CD4-positive, alpha-beta memory T cell (primary cell): ENCODE measurements at regions not wholly inside any gene's neighbourhood (a gene's known extent, or its start where the extent isn't known, plus 50 kb on each side); places are given as distances from the start of the nearest gene placed in this dataset.

Experiments used
- CTCF ChIA-PET: fragments of 350-600 bp; sonication (Branson Sonifier 250); formaldehyde crosslinking; loops from one replicate; lab custom pipeline; 2021; ENCODE audit warnings: inconsistent platforms; ENCODE audit not compliant: partially characterized antibody; lab: Charles Lee
- POLR2A ChIA-PET: fragments of 350-600 bp; sonication (Branson Sonifier 250); formaldehyde crosslinking; loops from one replicate; lab custom pipeline; 2021; ENCODE audit not compliant: partially characterized antibody; lab: Charles Lee
- DNase-seq, 5 donors: peaks; one replicate each; pipeline versions ENCODE4 v3.0.0 to v3.0.0-alpha.2; 2020 to 2022; ENCODE audit warnings: mixed read lengths in 1 of 5
- H3K27ac ChIP-seq: one replicate; pipeline ENCODE4 v1.7.0; 2013; ENCODE audit warnings: low read depth, low read length
- H3K27me3 ChIP-seq: 2 replicates; pipeline ENCODE4 v1.7.0; 2013; ENCODE audit warnings: mild to moderate bottlenecking, low read length, moderate library complexity; ENCODE audit not compliant: insufficient read depth
- H3K36me3 ChIP-seq: 2 replicates; pipeline ENCODE4 v1.7.0; 2013; ENCODE audit warnings: mild to moderate bottlenecking, low read length, moderate library complexity; ENCODE audit not compliant: insufficient read depth
- H3K4me1 ChIP-seq: 2 replicates; pipeline ENCODE4 v1.7.0; 2013; ENCODE audit warnings: mild to moderate bottlenecking, low read length, moderate library complexity; ENCODE audit not compliant: insufficient read depth
- H3K4me3 ChIP-seq, 2 donors: one replicate each; pipeline ENCODE4 v1.7.0; 2013; ENCODE audit warnings: low read length in 2 of 2, mild to moderate bottlenecking in 1 of 2
- H3K9me3 ChIP-seq, 2 donors: one replicate each; pipeline ENCODE4 v1.7.0; 2013; ENCODE audit warnings: low read length in 2 of 2, control low read depth in 1 of 2; ENCODE audit not compliant: control insufficient read depth in 1 of 2
- H3K27ac Mint-ChIP-seq, 7 donors: one replicate each; pipeline ENCODE4 v1.8.0; 2020 to 2021; ENCODE audit warnings: mixed read lengths in 7 of 7, mild to moderate bottlenecking in 6 of 7, inconsistent platforms in 3 of 7, moderate library complexity in 3 of 7
- H3K27me3 Mint-ChIP-seq, 2 donors: one replicate each; pipeline ENCODE4 v1.8.0; 2020 to 2021; ENCODE audit warnings: mixed read lengths in 2 of 2
- H3K36me3 Mint-ChIP-seq, 2 donors: one replicate each; pipeline ENCODE4 v1.8.0; 2020 to 2021; ENCODE audit warnings: mixed read lengths in 2 of 2, inconsistent platforms in 1 of 2, mild to moderate bottlenecking in 1 of 2
- H3K4me1 Mint-ChIP-seq, 4 donors: one replicate each; pipeline ENCODE4 v1.8.0; 2020 to 2021; ENCODE audit warnings: mixed read lengths in 4 of 4, mild to moderate bottlenecking in 1 of 4
- H3K4me3 Mint-ChIP-seq, 8 donors: one replicate each; pipeline ENCODE4 v1.8.0; 2020 to 2021; ENCODE audit warnings: mixed read lengths in 8 of 8, mild to moderate bottlenecking in 7 of 8, moderate library complexity in 6 of 8, inconsistent platforms in 3 of 8
- H3K9me3 Mint-ChIP-seq, 8 donors: one replicate each; pipeline ENCODE4 v1.8.0; 2020 to 2021; ENCODE audit warnings: mixed read lengths in 8 of 8, mild to moderate bottlenecking in 5 of 8, inconsistent platforms in 3 of 8, moderate library complexity in 1 of 8
- intact Hi-C: fragments of 100-400 bp; cut with micrococcal nuclease; formaldehyde crosslinking; loops from one replicate; pipeline ENCODE4 v1.15.1; 2023

GRCh38 chr20:20896606-20897005, 184.2 kb upstream of the RALGAPA2 start:
- Mint-ChIP-seq H3K9me3 (peaks cover 0 to 2% (median 0%) of the 10 kb centered on the region in 8 donors), H3K4me3 (no peak overlapping the region), H3K27ac (no peak overlapping the region), H3K36me3 (no peaks in the 10 kb centered on the region), H3K27me3 (peaks cover 8 to 10% of the 10 kb centered on the region in 2 donors), H3K4me1 (no peaks in the 10 kb centered on the region)
- DNase-seq: no peak
- no peaks in the 10 kb centered on the region for H3K4me1 ChIP-seq
- H3K27me3 ChIP-seq: no peaks in the 10 kb centered on the region
- CTCF ChIA-PET: no interaction called here
- no peak overlapping the region for H3K27ac ChIP-seq
- H3K4me3 ChIP-seq: no peak overlapping the region
- intact Hi-C loops: no loop called here
- H3K36me3 ChIP-seq: no peaks in the 10 kb centered on the region
- no peaks in the 10 kb centered on the region for H3K9me3 ChIP-seq
- POLR2A ChIA-PET: no interaction called here

GRCh38 chr20:20895537-20895936, 183.1 kb upstream of the RALGAPA2 start:
- H3K9me3 ChIP-seq: no peaks in the 10 kb centered on the region
- H3K27me3 Mint-ChIP-seq: peaks cover 7 to 10% of the 10 kb centered on the region in 2 donors
- no peaks in the 10 kb centered on the region for H3K4me1 Mint-ChIP-seq
- no peak for DNase-seq
- H3K27me3 ChIP-seq: no peaks in the 10 kb centered on the region
- H3K36me3 Mint-ChIP-seq: no peaks in the 10 kb centered on the region
- H3K4me1 ChIP-seq: no peaks in the 10 kb centered on the region
- no peaks in the 10 kb centered on the region for H3K36me3 ChIP-seq
- H3K27ac ChIP-seq: no peak overlapping the region
- intact Hi-C loops: no loop called here
- H3K9me3 Mint-ChIP-seq: peaks cover 0 to under 1% (median 0%) of the 10 kb centered on the region in 8 donors
- ChIA-PET POLR2A (no interaction called here), CTCF (no interaction called here)
- no peak overlapping the region for H3K4me3 ChIP-seq
- H3K4me3 Mint-ChIP-seq: no peak overlapping the region
- no peak overlapping the region for H3K27ac Mint-ChIP-seq

- no peaks in the 10 kb centered on the region for H3K36me3 ChIP-seq
- Mint-ChIP-seq H3K27me3 (peaks cover 7 to 13% of the 10 kb centered on the region in 2 donors), H3K27ac (no peak overlapping the region), H3K4me3 (no peak overlapping the region), H3K9me3 (no peaks in the 10 kb centered on the region), H3K36me3 (no peaks in the 10 kb centered on the region), H3K4me1 (no peaks in the 10 kb centered on the region)
- no peak overlapping the region for H3K4me3 ChIP-seq
- ChIA-PET POLR2A (no interaction called here), CTCF (no interaction called here)
- H3K27ac ChIP-seq: no peak overlapping the region
- H3K27me3 ChIP-seq: no peaks in the 10 kb centered on the region
- intact Hi-C loops: no loop called here
- no peak for DNase-seq
- H3K4me1 ChIP-seq: no peaks in the 10 kb centered on the region
- H3K9me3 ChIP-seq: no peaks in the 10 kb centered on the region
Observed at GRCh38 chr20:20894753-20895152, 182.3 kb upstream of the RALGAPA2 start.

GRCh38 chr20:20894280-20894679, 181.8 kb upstream of the RALGAPA2 start:
- H3K9me3 Mint-ChIP-seq: peaks cover 0 to 1% (median 0%) of the 10 kb centered on the region in 8 donors
- H3K9me3 ChIP-seq: no peaks in the 10 kb centered on the region
- POLR2A ChIA-PET: no interaction called here

GRCh38 chr20:20892328-20892727, 179.9 kb upstream of the RALGAPA2 start:
- DNase-seq: no peak
- no peaks in the 10 kb centered on the region for H3K36me3 ChIP-seq
- H3K9me3 ChIP-seq: no peaks in the 10 kb centered on the region
- no peaks in the 10 kb centered on the region for H3K36me3 Mint-ChIP-seq
- H3K9me3 Mint-ChIP-seq: peaks cover 0 to 2% (median 0%) of the 10 kb centered on the region in 8 donors
- ChIA-PET CTCF (interaction anchor here (1.5 kb wide), 1 partner anchor 32 kb away, joined by 3 read pairs; no protein-coding TSS in a partner anchor), POLR2A (no interaction called here)
- intact Hi-C loops: no loop called here
- no peak overlapping the region for H3K27ac ChIP-seq
- no peak overlapping the region for H3K27ac Mint-ChIP-seq
- H3K4me1 Mint-ChIP-seq: no peaks in the 10 kb centered on the region
- no peak overlapping the region for H3K4me3 ChIP-seq
- H3K27me3 ChIP-seq: no peaks in the 10 kb centered on the region
- peaks cover 7 to 19% of the 10 kb centered on the region in 2 donors for H3K27me3 Mint-ChIP-seq
- no peaks in the 10 kb centered on the region for H3K4me1 ChIP-seq
- no peak overlapping the region for H3K4me3 Mint-ChIP-seq

More at GRCh38 chr20:20894280-20894679, 181.8 kb upstream of the RALGAPA2 start:
- no peak overlapping the region for H3K4me3 ChIP-seq
- no peaks in the 10 kb centered on the region for H3K4me1 ChIP-seq
- Mint-ChIP-seq H3K4me1 (no peaks in the 10 kb centered on the region), H3K27ac (no peak overlapping the region), H3K27me3 (peaks cover 7 to 14% of the 10 kb centered on the region in 2 donors), H3K36me3 (no peaks in the 10 kb centered on the region), H3K4me3 (no peak overlapping the region)
- H3K27me3 ChIP-seq: no peaks in the 10 kb centered on the region
- no peak overlapping the region for H3K27ac ChIP-seq
- no peak for DNase-seq
- H3K36me3 ChIP-seq: no peaks in the 10 kb centered on the region
- intact Hi-C loops: no loop called here
- CTCF ChIA-PET: interaction anchor here (0.7 kb wide), 1 partner anchor 10 kb away, joined by 3 read pairs; no protein-coding TSS in a partner anchor

GRCh38 chr20:20890751-20891150, 178.3 kb upstream of the RALGAPA2 start:
- H3K4me3 ChIP-seq: no peak overlapping the region
- Mint-ChIP-seq H3K9me3 (peaks cover 0 to 2% (median 0%) of the 10 kb centered on the region in 8 donors), H3K27me3 (peaks cover 11 to 19% of the 10 kb centered on the region in 2 donors), H3K4me3 (no peak overlapping the region), H3K4me1 (no peaks in the 10 kb centered on the region), H3K27ac (no peak overlapping the region), H3K36me3 (no peaks in the 10 kb centered on the region)
- ChIA-PET POLR2A (no interaction called here), CTCF (no interaction called here)
- intact Hi-C loops: no loop called here
- H3K27me3 ChIP-seq: no peaks in the 10 kb centered on the region
- no peaks in the 10 kb centered on the region for H3K9me3 ChIP-seq
- H3K36me3 ChIP-seq: no peaks in the 10 kb centered on the region
- no peak for DNase-seq
- no peak overlapping the region for H3K27ac ChIP-seq
- no peaks in the 10 kb centered on the region for H3K4me1 ChIP-seq

GRCh38 chr20:20888936-20889335, 176.5 kb upstream of the RALGAPA2 start:
- Histone ChIP-seq H3K36me3 (no peaks in the 10 kb centered on the region), H3K27me3 (no peaks in the 10 kb centered on the region), H3K27ac (no peak overlapping the region), H3K4me3 (no peak overlapping the region), H3K4me1 (no peaks in the 10 kb centered on the region), H3K9me3 (no peaks in the 10 kb centered on the region)
- intact Hi-C loops: no loop called here
- Mint-ChIP-seq H3K27ac (no peak overlapping the region), H3K9me3 (peaks cover 0 to 2% (median 0%) of the 10 kb centered on the region in 8 donors), H3K27me3 (peaks cover 11 to 19% of the 10 kb centered on the region in 2 donors), H3K36me3 (no peaks in the 10 kb centered on the region), H3K4me1 (no peaks in the 10 kb centered on the region), H3K4me3 (no peak overlapping the region)
- ChIA-PET POLR2A (no interaction called here), CTCF (no interaction called here)
- DNase-seq: no peak

GRCh38 chr20:20888266-20888656, 175.8 kb upstream of the RALGAPA2 start:
- no peaks in the 10 kb centered on the region for H3K4me1 ChIP-seq
- H3K4me3 ChIP-seq: no peak overlapping the region
- H3K27me3 Mint-ChIP-seq: peaks cover 8 to 18% of the 10 kb centered on the region in 2 donors
- no peaks in the 10 kb centered on the region for H3K27me3 ChIP-seq
- POLR2A ChIA-PET: no interaction called here
- no peaks in the 10 kb centered on the region for H3K36me3 ChIP-seq
- intact Hi-C loops: no loop called here
- no peak overlapping the region for H3K27ac ChIP-seq
- H3K9me3 ChIP-seq: no peaks in the 10 kb centered on the region
- H3K36me3 Mint-ChIP-seq: no peaks in the 10 kb centered on the region
- H3K27ac Mint-ChIP-seq: no peak overlapping the region
- no peaks in the 10 kb centered on the region for H3K4me1 Mint-ChIP-seq
- H3K4me3 Mint-ChIP-seq: no peak overlapping the region
- peaks cover 0 to 2% (median 0%) of the 10 kb centered on the region in 8 donors for H3K9me3 Mint-ChIP-seq
- no peak for DNase-seq
- CTCF ChIA-PET: no interaction called here
